ENCODE measurements at regions not wholly inside any gene's neighbourhood (a gene's known extent, or its start where the extent isn't known, plus 50 kb on each side); places are given as distances from the start of the nearest gene placed in this dataset.

DNA sequence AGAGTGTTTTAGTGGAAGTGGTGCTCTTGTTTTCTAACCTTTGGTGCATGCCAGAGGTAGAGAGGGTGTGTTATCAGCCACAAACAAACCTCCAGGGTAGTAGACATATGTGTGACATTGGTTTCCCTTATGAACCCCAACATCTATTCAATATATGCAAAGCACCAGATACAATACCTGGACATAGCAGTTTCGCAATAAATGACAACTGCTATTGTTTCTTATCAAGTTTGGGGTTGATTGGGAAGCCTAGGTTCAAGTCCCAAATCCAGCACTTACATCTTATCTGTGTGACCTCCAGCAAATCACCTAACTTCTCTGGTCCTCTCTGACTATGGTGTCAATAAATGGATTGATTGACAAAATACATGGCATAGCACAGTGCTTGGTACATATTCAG is 169.4 kb upstream of the SERPINE2 start:
- H3K9me3 ChIP-seq (replicated peaks; ENCODE audit: control insufficient read depth, insufficient read depth, low read length), result no peaks in the 10 kb centered on the region
- ChIA-PET CTCF (interaction anchor here (1.9 kb wide), 1 partner anchor 76 kb away, joined by 5 read pairs; no protein-coding TSS in a partner anchor), POLR2A (no interaction called here)
- no peak overlapping the region for H2AFZ ChIP-seq (ENCODE audit: low read depth, low read length)
- no peak for FAIRE-seq
- no peak overlapping the region for H3K4me2 ChIP-seq (ENCODE audit: insufficient read depth, low read length)
- no peaks in the 10 kb centered on the region for H4K20me1 ChIP-seq (replicated peaks; ENCODE audit: control insufficient read depth, extremely low read depth, insufficient read depth, low read length)
- H3K4me3 ChIP-seq (replicated peaks in 1 of 3; ENCODE audit: insufficient read depth in 1 of 3, low read depth in 1 of 3, low read length in 3 of 3), result no peak overlapping the region
- H3K4me1 ChIP-seq (ENCODE audit: control insufficient read depth, extremely low read depth, insufficient read depth, low read length), result no peaks in the 10 kb centered on the region
- H3K9ac ChIP-seq (replicated peaks; ENCODE audit: extremely low read depth, insufficient read depth, low read length), result no peak overlapping the region
- TF ChIP-seq, protein P1, sequence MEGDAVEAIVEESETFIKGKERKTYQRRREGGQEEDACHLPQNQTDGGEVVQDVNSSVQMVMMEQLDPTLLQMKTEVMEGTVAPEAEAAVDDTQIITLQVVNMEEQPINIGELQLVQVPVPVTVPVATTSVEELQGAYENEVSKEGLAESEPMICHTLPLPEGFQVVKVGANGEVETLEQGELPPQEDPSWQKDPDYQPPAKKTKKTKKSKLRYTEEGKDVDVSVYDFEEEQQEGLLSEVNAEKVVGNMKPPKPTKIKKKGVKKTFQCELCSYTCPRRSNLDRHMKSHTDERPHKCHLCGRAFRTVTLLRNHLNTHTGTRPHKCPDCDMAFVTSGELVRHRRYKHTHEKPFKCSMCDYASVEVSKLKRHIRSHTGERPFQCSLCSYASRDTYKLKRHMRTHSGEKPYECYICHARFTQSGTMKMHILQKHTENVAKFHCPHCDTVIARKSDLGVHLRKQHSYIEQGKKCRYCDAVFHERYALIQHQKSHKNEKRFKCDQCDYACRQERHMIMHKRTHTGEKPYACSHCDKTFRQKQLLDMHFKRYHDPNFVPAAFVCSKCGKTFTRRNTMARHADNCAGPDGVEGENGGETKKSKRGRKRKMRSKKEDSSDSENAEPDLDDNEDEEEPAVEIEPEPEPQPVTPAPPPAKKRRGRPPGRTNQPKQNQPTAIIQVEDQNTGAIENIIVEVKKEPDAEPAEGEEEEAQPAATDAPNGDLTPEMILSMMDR (IDR thresholded peaks at IDR 0.05; ENCODE audit: extremely low read depth in 1 of 2, insufficient read depth in 1 of 2, low read depth in 1 of 2, low read length in 2 of 2), result no peak
- no peak for TF ChIP-seq MYC (IDR thresholded peaks at IDR 0.05; ENCODE audit: low read depth, low read length)
- H3K27ac ChIP-seq (ENCODE audit: insufficient read depth, low read depth, low read length), result no peak overlapping the region
- DNase-seq (ENCODE audit: low read depth, low spot score), result no peak
- no peaks in the 10 kb centered on the region for H3K79me2 ChIP-seq (ENCODE audit: control insufficient read depth, insufficient read depth, low read length)
- no peaks in the 10 kb centered on the region for H3K36me3 ChIP-seq (ENCODE audit: control insufficient read depth in 2 of 2, extremely low read depth in 1 of 2, insufficient read depth in 2 of 2, low read length in 2 of 2)
- H3K27me3 ChIP-seq (ENCODE audit: control insufficient read depth in 2 of 2, insufficient read depth in 2 of 2, low read length in 2 of 2), result peaks cover 0 to 2% of the 10 kb centered on the region in 2 experiments
- dilution Hi-C loops (cut with MboI; ENCODE audit: extremely low pct_ligation_motif_present, low sequenced_read_pairs) (no loop called here), intact Hi-C loops (cut with micrococcal nuclease) (no loop called here)
- no TSS peak for BruUV-seq (replicated peaks)
- H3K9me1 ChIP-seq (replicated peaks; ENCODE audit: control insufficient read depth, extremely low read depth, insufficient read depth, low read length), result no peaks in the 10 kb centered on the region

DNA sequence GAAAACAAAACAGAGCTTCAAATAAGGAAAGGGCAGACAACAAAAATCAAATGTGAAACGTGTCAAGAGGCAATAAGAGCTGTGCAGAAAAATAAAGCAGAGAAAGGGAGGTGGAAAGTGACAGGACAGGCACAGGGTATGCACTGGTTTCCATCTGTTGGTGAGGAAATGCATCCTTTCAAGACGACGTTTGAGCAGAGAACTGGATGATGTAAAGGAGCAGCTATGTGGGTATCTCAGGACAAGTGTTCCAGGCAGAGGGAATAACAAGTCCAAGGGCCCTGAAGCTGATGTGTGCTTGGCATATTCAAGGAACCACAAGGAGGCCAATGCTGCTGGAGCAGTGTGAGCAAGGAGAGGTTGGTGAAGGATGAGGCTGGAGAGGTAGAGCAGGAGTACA is 168.9 kb upstream of the SERPINE2 start:
- H2AFZ ChIP-seq (ENCODE audit: low read depth, low read length), result no peak overlapping the region
- no peak overlapping the region for H3K9ac ChIP-seq (replicated peaks; ENCODE audit: extremely low read depth, insufficient read depth, low read length)
- H3K9me1 ChIP-seq (replicated peaks; ENCODE audit: control insufficient read depth, extremely low read depth, insufficient read depth, low read length), result no peaks in the 10 kb centered on the region
- no peaks in the 10 kb centered on the region for H4K20me1 ChIP-seq (replicated peaks; ENCODE audit: control insufficient read depth, extremely low read depth, insufficient read depth, low read length)
- TF ChIP-seq POLR2AphosphoS5 (IDR thresholded peaks at IDR 0.05; ENCODE audit: insufficient read depth, low read depth, low read length), result no peak
- TF ChIP-seq, protein P1 (IDR thresholded peaks at IDR 0.05; ENCODE audit: extremely low read depth in 1 of 2, insufficient read depth in 1 of 2, low read depth in 1 of 2, low read length in 2 of 2), result no peak
- TF ChIP-seq GATA2 (IDR thresholded peaks at IDR 0.05; ENCODE audit: insufficient read depth, insufficient read length, low read depth, low read length), result no peak
- no peak for TF ChIP-seq EZH2 (IDR thresholded peaks at IDR 0.05; ENCODE audit: borderline replicate concordance, low read depth, low read length, severe bottlenecking)
- no peak for TF ChIP-seq POLR2A (IDR thresholded peaks at IDR 0.05; ENCODE audit: low read depth, low read length)
- no peak for TF ChIP-seq MYC (IDR thresholded peaks at IDR 0.05; ENCODE audit: low read depth, low read length)
- TF ChIP-seq, protein P2, sequence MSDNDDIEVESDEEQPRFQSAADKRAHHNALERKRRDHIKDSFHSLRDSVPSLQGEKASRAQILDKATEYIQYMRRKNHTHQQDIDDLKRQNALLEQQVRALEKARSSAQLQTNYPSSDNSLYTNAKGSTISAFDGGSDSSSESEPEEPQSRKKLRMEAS (IDR thresholded peaks at IDR 0.05; ENCODE audit: insufficient read depth, insufficient read length), result no peak
- no peak for TF ChIP-seq JUN (IDR thresholded peaks at IDR 0.05; ENCODE audit: borderline replicate concordance, insufficient read depth, insufficient read length, low read depth)
- no peak for TF ChIP-seq FOS (IDR thresholded peaks at IDR 0.05; ENCODE audit: borderline replicate concordance, insufficient read depth, low read length)
- no peak overlapping the region for H3K27ac ChIP-seq (ENCODE audit: insufficient read depth, low read depth, low read length)
- BruUV-seq (replicated peaks), result no TSS peak
- H3K4me1 ChIP-seq (ENCODE audit: control insufficient read depth, extremely low read depth, insufficient read depth, low read length), result no peaks in the 10 kb centered on the region
- H3K79me2 ChIP-seq (ENCODE audit: control insufficient read depth, insufficient read depth, low read length), result no peaks in the 10 kb centered on the region
- ChIA-PET POLR2A (no interaction called here), CTCF (interaction anchor here (1.0 to 1.9 kb wide), 2 partner anchors 13 to 77 kb away, joined by 3 to 5 read pairs; no protein-coding TSS in a partner anchor)
- H3K36me3 ChIP-seq (ENCODE audit: control insufficient read depth in 2 of 2, extremely low read depth in 1 of 2, insufficient read depth in 2 of 2, low read length in 2 of 2), result no peaks in the 10 kb centered on the region
- FAIRE-seq (no peak), DNase-seq (ENCODE audit: low read depth, low spot score) (no peak)
- H3K4me3 ChIP-seq (replicated peaks in 1 of 3; ENCODE audit: insufficient read depth in 1 of 3, low read depth in 1 of 3, low read length in 3 of 3), result no peak overlapping the region
- H3K4me2 ChIP-seq (ENCODE audit: insufficient read depth, low read length), result no peak overlapping the region
- intact Hi-C loops (cut with micrococcal nuclease), result no loop called here
- no peaks in the 10 kb centered on the region for H3K9me3 ChIP-seq (replicated peaks; ENCODE audit: control insufficient read depth, insufficient read depth, low read length)
- dilution Hi-C loops (cut with MboI; ENCODE audit: extremely low pct_ligation_motif_present, low sequenced_read_pairs), result no loop called here
- H3K27me3 ChIP-seq (ENCODE audit: control insufficient read depth in 2 of 2, insufficient read depth in 2 of 2, low read length in 2 of 2), result peaks cover 0 to 2% of the 10 kb centered on the region in 2 experiments

Data from endothelial cell of umbilical vein (primary cell).